Thyroid gland (tissue), 4 donors: ENCODE measurements at regions not wholly inside any gene's neighbourhood (a gene's known extent, or its start where the extent isn't known, plus 50 kb on each side); places are given as distances from the start of the nearest gene placed in this dataset.

Experiments
- POLR2A ChIP-seq, 2 donors: fragments of 450-650 bp; IDR thresholded peaks; one replicate each; pipeline ENCODE4 v1.6.1; 2017; ENCODE audit warnings: antibody characterized with exemption in 2 of 2, mild to moderate bottlenecking in 2 of 2, moderate library complexity in 1 of 2
- TF ChIP-seq, protein P1 (sequence below), 6 experiments: fragments of 200-600 bp in 3 of 6; fragments of 450-650 bp in 3 of 6; sonication (generic) in 3 of 6; IDR thresholded peaks; one replicate each; pipeline ENCODE4 v1.5.1; 2016 to 2019; ENCODE audit warnings: antibody characterized with exemption in 6 of 6, mild to moderate bottlenecking in 2 of 6, inconsistent platforms in 1 of 6, moderate library complexity in 1 of 6

- TF ChIP-seq POLR2A (IDR thresholded peaks at IDR 0.05) = no peak
- TF ChIP-seq, protein P1, sequence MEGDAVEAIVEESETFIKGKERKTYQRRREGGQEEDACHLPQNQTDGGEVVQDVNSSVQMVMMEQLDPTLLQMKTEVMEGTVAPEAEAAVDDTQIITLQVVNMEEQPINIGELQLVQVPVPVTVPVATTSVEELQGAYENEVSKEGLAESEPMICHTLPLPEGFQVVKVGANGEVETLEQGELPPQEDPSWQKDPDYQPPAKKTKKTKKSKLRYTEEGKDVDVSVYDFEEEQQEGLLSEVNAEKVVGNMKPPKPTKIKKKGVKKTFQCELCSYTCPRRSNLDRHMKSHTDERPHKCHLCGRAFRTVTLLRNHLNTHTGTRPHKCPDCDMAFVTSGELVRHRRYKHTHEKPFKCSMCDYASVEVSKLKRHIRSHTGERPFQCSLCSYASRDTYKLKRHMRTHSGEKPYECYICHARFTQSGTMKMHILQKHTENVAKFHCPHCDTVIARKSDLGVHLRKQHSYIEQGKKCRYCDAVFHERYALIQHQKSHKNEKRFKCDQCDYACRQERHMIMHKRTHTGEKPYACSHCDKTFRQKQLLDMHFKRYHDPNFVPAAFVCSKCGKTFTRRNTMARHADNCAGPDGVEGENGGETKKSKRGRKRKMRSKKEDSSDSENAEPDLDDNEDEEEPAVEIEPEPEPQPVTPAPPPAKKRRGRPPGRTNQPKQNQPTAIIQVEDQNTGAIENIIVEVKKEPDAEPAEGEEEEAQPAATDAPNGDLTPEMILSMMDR (IDR thresholded peaks at IDR 0.05) = no peak
Observed at GRCh38 chr2:164102366-164102765, 366.6 kb upstream of the FIGN start.
